GM12873 (cell line): ENCODE measurements at regions not wholly inside any gene's neighbourhood (a gene's known extent, or its start where the extent isn't known, plus 50 kb on each side); places are given as distances from the start of the nearest gene placed in this dataset.

Experiments used
- CTCF ChIP-seq: IDR thresholded peaks from 2 replicates; pipeline ENCODE4 v1.5.1; 2012; ENCODE audit warnings: low read depth, mild to moderate bottlenecking, moderate library complexity, low read length, control low read depth; ENCODE audit not compliant: insufficient read depth; ENCODE audit errors: missing control alignments

DNA sequence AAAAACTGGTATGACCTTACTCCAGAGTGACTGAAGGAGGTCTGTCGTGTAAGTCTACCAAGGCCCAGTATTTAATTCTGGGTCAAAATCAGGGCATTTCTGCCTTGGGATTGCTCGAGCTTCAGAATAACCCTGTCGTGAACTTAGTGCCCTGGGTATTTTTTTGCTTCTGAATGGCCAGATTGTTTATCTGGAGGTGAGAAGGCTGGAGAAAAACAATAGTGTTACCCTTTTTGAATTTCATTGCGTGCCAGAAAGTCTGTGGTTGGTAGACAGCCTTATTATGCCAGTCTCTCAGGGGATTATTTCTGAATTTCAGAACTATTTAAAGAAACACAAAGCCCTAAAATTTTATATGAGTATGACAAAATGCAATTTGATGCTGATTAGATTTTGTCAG is 323.4 kb downstream of the CSNK1G3 start:
- no peak for TF ChIP-seq CTCF

DNA sequence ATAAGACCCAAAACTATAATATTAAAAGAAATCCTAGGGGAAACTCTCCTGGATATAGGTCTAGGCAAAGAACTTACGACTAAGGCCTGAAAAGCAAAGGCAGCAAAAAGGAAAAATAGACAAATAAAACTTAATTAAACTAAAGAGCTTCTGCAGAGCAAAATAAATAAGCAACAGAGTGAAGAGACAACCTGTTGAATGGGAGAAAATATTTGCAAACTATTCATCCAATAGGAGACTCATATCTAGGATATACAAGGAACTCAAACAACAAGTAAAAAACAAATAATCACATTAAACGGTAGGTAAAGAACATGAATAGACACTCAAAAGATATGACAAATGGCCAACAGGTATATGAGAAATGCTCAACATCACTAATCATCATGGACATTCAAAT is 318.6 kb downstream of the CSNK1G3 start:
- TF ChIP-seq CTCF: no peak

DNA sequence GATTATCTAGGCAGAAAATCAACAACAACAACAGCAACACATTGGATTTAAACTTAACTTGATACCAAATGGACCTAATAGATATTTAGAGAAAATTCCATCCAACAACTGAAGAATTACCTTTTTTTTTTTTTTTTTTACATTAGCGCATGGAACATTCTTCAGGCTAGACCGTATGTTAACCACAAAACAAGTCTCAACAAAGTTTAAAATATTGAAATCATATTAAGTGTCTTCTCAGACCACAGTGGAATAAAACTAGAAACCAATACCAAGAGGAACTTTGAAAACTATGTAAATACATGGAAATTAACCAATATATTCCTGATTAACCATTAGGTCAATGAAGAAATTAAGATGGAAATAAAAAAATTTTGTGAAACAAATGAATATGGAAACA is 315.8 kb downstream of the CSNK1G3 start:
- TF ChIP-seq CTCF: no peak

DNA sequence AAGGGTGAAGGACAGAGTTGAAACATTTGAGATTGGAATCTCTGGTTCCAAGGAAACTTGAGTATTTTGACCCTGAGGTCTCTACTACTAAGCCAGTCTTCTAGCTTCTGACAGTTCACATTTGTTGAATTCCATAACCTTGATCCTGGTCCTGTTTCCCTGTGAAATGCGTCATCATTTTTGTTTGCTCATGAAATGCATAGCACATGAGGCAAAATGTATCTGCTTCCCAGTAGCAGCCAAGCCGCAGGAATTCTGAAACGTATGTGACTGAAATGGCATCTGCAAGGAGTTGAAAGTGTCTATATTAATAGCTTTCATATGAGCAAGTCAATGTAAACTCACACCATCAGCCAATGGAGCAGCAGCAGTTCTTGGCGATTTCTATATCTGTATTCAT is 307.9 kb downstream of the CSNK1G3 start:
- no peak for TF ChIP-seq CTCF

GRCh38 chr5:123819386-123819785 is 307.4 kb downstream of the CSNK1G3 start:
- no peak for TF ChIP-seq CTCF

DNA sequence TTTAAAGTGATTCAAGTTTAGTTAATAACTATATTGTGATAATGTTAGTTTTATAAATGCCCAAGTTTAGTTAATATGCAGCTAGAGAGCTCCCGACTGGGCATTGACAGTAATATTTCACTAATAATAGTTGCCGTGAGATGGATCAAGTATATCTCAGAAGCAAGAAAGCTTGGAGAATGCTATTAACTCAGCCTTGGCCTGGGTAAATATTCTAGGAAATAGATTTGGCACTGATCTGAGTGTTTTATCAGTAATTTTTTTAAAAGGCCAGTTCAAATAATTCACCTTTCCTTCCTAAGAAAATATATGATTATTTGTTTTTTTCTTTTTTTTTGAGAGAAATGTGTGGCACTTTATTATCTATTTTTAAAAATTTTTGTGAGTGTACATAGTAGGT is 305.3 kb downstream of the CSNK1G3 start:
- no peak for TF ChIP-seq CTCF

DNA sequence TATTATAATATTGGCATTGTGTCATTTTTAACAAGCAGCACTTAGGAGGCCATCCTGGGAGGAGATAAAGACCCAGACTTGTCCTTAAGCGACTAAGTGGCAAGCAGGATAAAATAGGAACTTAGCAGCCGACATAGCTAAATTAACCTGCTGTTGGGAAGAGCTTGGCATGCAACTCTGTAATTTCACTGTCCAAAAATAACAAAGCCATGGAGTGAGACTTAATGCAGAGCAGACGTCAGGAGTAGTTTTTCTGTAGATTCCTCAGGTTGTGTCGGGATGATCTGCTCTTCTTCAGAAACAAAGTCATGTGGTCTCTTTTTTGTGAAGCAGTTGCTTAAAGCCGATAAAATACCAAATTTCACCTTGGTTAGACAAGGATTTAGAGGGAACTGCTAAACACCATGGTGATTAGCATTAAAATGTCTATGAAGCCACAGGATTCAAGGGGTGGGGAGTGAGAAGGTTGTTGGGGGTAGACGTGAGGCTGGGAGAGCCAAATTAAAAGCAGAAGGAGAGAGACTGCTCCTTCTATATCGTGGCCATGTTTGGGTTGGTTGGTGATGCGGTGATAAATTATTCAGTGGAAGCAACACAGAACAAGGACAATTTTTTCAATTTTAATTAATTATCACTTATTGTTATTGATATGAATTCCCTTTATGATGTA is 303.0 kb downstream of the CSNK1G3 start:
- TF ChIP-seq CTCF: no peak
